Stimulated activated CD4-positive, alpha-beta T cell treated with anti-CD3 and anti-CD28 coated beads, Interleukin-12 subunit alpha, Interleukin-12 subunit beta, amount 100 ng/mL, for 4 hours (primary cell): ENCODE measurements at regions not wholly inside any gene's neighbourhood (a gene's known extent, or its start where the extent isn't known, plus 50 kb on each side); places are given as distances from the start of the nearest gene placed in this dataset.
A peak's percentile ranks its signal among the peaks of the same experiment; 100 is the strongest.

ENCODE experiments used
- DNase-seq: peaks from one replicate; pipeline ENCODE4 v3.0.0-alpha.2; 2020

GRCh38 chr12:98369581-98369980 is 145.8 kb upstream of the TMPO start:
- DNase-seq: no peak

- no peak for DNase-seq
Measured at GRCh38 chr12:98370976-98371375, 144.4 kb upstream of the TMPO start.

GRCh38 chr12:98371419-98371818 is 144.0 kb upstream of the TMPO start:
- DNase-seq: no peak

- no peak for DNase-seq
Measured at GRCh38 chr12:98372340-98373024, 142.9 kb upstream of the TMPO start.

GRCh38 chr12:98373025-98373554 is 142.3 kb upstream of the TMPO start:
- DNase-seq: no peak

- no peak for DNase-seq
Measured at GRCh38 chr12:98374007-98374406, 141.4 kb upstream of the TMPO start.

- DNase-seq: no peak
Measured at GRCh38 chr12:98379106-98379505, 136.3 kb upstream of the TMPO start.

GRCh38 chr12:98385641-98386040 is 129.7 kb upstream of the TMPO start:
- DNase-seq: no peak

GRCh38 chr12:98387444-98387843 is 127.9 kb upstream of the TMPO start:
- no peak for DNase-seq

- DNase-seq: no peak
Measured at GRCh38 chr12:98388126-98388525, 127.3 kb upstream of the TMPO start.

GRCh38 chr12:98389593-98389992 is 125.8 kb upstream of the TMPO start:
- no peak for DNase-seq

- DNase-seq: peak; percentile 76
Measured at GRCh38 chr12:98397323-98398105, 117.9 kb upstream of the TMPO start.

GRCh38 chr12:98399532-98399931 is 115.9 kb upstream of the TMPO start:
- DNase-seq: peak; percentile 53

GRCh38 chr12:98401427-98401826 is 114.0 kb upstream of the TMPO start:
- DNase-seq: no peak

- DNase-seq: no peak
Measured at GRCh38 chr12:98402091-98402490, 113.3 kb upstream of the TMPO start.

- no peak for DNase-seq
Measured at GRCh38 chr12:98402671-98403070, 112.7 kb upstream of the TMPO start.

- DNase-seq: no peak
Measured at GRCh38 chr12:98403385-98403784, 112.0 kb upstream of the TMPO start.

GRCh38 chr12:98403936-98404335 is 111.5 kb upstream of the TMPO start:
- DNase-seq: no peak

GRCh38 chr12:98405805-98406366 is 109.5 kb upstream of the TMPO start:
- DNase-seq: no peak

GRCh38 chr12:98406378-98406777 is 109.0 kb upstream of the TMPO start:
- no peak for DNase-seq

- DNase-seq: no peak
Measured at GRCh38 chr12:98408681-98409080, 106.7 kb upstream of the TMPO start.

GRCh38 chr12:98409548-98409947 is 105.8 kb upstream of the TMPO start:
- no peak for DNase-seq

GRCh38 chr12:98410356-98410755 is 105.0 kb upstream of the TMPO start:
- no peak for DNase-seq

GRCh38 chr12:98416845-98417244 is 98.5 kb upstream of the TMPO start:
- DNase-seq: no peak
